ENCODE measurements at regions not wholly inside any gene's neighbourhood (a gene's known extent, or its start where the extent isn't known, plus 50 kb on each side); places are given as distances from the start of the nearest gene placed in this dataset.

GRCh38 chr12:124457287-124458219 lies 109.9 kb downstream of the NCOR2 start:
- no peak for TF ChIP-seq CTCF (conservative IDR thresholded peaks at IDR 0.05; ENCODE audit: low read length)
- TF ChIP-seq EZH2phosphoT487 (IDR thresholded peaks at IDR 0.05; ENCODE audit: borderline replicate concordance, low read depth, low read length) = no peak

Measured in OCI-LY7 (cell line).